Activated CD4-positive, alpha-beta T cell treated with anti-CD3 and anti-CD28 coated beads, Interleukin-2, amount 50 U/mL, for 24 hours (primary cell): ENCODE measurements at regions not wholly inside any gene's neighbourhood (a gene's known extent, or its start where the extent isn't known, plus 50 kb on each side); places are given as distances from the start of the nearest gene placed in this dataset.

Experiments used
- DNase-seq, 2 donors: peaks; one replicate each; pipeline ENCODE4 v3.0.0-alpha.2; 2020; ENCODE audit warnings: low read depth in 1 of 2, low spot score in 1 of 2

DNA sequence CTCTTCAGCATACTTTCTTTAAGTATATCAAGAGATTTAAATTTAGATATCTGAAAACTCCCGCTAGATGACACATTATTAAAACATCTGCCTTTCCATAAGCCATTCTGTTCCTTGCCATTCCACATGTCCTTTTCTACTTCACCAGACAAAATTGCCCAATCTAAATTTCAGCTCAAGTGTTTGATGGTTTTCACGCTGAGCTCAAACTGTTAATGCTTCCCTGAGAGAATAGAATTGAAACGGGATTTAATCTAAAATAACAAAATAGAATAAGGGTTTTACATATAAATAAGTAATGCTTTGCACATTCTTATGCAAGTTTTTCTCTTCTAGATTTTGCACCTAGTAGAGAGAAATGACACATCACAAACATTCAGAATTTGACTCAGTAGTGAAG lies 764.5 kb upstream of the TENM3 start:
- DNase-seq: no peak

DNA sequence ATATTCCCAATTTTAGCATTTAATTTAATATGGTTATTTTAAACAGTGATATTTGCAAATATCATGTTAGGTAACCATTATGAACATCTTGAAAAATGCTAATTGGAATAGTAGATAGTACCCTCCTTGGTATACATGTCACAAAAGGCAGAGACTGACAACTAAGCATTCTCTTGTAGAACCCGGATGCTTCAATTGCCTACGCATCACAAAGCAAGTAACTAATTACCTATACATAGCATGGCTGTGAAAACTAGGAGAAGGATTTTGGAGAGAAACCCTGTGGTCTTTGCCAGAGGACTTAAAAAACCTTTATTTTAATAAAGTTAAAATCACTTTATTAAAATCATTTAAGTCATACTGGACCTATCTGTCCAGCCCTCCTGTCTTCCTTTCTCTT lies 764.1 kb upstream of the TENM3 start:
- DNase-seq: no peak

GRCh38 chr4:181484396-181484795 lies 758.8 kb upstream of the TENM3 start:
- no peak for DNase-seq

- no peak for DNase-seq
Measured at GRCh38 chr4:181488926-181489325, 754.3 kb upstream of the TENM3 start.

DNA sequence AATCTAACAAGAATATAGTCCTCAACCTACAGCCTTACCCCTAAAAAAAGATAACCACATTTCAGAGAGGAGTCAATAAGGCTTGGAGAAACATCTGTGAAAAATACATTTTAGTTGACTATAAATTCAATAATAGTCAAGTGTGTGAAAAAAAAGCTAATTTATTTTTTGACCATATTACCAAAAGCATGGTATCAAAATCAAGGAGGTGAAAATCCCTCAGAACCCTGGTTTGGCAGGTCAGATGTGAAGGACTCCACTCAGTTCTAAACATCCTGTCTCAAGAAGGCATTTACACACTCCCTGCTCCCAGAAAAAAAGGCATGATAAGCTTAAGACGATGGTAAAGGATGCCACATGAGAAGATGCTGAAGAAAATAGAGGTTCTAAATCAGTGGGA lies 745.1 kb upstream of the TENM3 start:
- no peak for DNase-seq

- DNase-seq: no peak
Measured at GRCh38 chr4:181502611-181503010, 740.6 kb upstream of the TENM3 start.

GRCh38 chr4:181503687-181504390 lies 739.4 kb upstream of the TENM3 start:
- no peak for DNase-seq

GRCh38 chr4:181504924-181505323 lies 738.3 kb upstream of the TENM3 start:
- no peak for DNase-seq

GRCh38 chr4:181507180-181507835 lies 735.9 kb upstream of the TENM3 start:
- DNase-seq: no peak

- DNase-seq: no peak
Measured at GRCh38 chr4:181507938-181508337, 735.3 kb upstream of the TENM3 start.

GRCh38 chr4:181508601-181509000 lies 734.6 kb upstream of the TENM3 start:
- DNase-seq: no peak

DNA sequence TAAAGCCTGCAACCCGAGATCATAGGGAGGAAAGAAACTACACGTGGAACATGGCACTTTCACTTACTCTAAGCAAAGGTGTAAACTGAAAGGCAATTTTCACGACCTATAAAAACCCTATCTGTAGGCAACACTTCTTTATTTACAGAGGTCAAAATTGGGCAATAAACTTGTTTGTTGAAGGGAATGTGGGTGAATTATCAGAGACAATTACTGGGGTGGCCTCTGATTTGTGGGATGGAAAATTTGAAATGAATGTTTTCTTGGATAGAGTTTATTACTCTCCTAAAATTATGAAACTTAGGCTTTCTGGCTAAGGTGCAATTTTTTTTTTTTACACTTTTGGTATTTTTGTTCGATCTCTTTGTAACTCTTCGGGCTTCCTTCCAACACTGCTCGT lies 734.1 kb upstream of the TENM3 start:
- DNase-seq: no peak

GRCh38 chr4:181517491-181517890 lies 725.7 kb upstream of the TENM3 start:
- DNase-seq: no peak

DNA sequence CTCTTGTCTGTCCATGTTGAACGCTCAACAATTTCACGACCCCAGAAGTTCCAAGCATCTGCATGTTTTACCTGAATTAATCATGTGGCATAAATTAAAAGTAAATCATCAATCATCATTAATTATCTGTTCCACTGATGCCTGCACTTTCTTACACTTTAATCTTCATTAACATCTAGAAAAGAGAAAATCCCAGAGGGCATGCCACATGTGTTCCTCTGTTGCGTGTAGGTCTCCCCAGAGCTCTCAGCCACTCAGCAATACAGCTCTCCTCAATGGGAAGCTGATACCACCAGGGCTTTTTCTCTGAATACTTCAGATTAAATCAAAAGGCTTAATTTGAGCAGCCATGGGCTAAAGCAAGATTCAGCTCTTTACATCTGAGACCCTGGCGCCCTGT lies 722.4 kb upstream of the TENM3 start:
- DNase-seq: no peak

GRCh38 chr4:181523973-181524372 lies 719.2 kb upstream of the TENM3 start:
- no peak for DNase-seq

DNA sequence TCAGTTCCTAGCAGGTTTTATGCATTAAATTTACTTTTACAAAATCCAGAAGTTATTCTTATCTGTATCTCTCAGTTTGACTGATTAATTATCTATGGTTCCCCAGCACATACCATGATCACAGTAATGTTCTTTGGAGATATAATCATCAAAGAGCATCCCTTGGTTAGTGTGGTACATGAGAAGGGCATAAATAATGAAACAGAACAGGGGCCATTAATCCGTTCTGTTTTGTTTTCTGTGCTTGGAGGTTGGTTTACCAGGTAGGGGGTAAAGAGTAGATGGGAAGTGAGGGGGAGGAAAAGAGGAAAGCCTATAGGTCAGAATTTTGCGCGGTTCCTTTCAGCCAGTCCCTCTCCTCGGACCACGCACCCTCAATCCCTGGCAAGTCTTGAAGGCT lies 718.7 kb upstream of the TENM3 start:
- no peak for DNase-seq

- DNase-seq: no peak
Measured at GRCh38 chr4:181525634-181526033, 717.6 kb upstream of the TENM3 start.

- no peak for DNase-seq
Measured at GRCh38 chr4:181528570-181529184, 714.5 kb upstream of the TENM3 start.

DNA sequence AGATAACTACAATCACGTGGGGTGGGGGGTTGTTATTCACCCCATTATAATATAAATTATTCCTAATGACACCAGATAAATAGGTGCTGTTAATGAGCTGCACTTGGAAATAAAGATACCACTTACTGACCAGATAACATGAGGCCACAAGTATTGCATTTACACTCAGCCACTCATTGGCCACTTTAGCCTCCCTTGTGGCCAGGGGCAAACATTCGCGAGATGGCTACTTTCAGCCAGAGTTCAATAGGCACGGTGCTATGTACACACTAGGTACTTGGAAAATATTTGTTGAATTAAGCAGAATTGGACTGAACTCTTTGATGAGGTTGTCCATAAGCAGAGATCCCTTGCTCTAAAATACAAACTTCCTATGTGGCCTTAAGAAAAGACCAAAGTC lies 713.7 kb upstream of the TENM3 start:
- DNase-seq: no peak

DNA sequence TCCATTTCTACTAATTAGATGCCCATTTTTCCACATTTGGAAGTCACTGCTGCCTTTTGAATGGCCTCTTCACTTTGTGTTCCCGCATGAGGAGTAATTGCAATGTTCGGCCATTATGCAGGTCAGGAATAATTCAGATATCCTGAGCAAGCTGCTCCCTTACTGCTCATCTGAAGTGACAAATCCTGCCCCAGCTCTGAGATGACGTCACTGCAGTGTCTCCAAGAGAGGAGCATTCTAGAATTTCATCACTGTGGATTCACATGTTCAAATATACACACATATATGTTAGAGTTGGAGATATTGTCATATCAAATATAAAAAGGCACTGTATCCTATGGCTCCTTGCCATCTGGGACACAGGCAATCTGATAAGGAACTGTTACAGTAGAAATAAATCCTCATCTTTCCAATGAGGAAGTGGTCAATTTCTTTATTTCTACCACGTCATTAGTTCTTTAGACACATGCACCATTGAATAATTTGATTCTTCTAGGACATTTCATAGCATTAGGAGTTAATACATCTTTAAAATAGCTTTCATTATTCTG lies 706.9 kb upstream of the TENM3 start:
- no peak for DNase-seq

GRCh38 chr4:181536811-181537434 lies 706.3 kb upstream of the TENM3 start:
- DNase-seq: no peak

- DNase-seq: no peak
Measured at GRCh38 chr4:181538431-181538830, 704.8 kb upstream of the TENM3 start.
